HG03280 (cell line): ENCODE measurements at regions not wholly inside any gene's neighbourhood (a gene's known extent, or its start where the extent isn't known, plus 50 kb on each side); places are given as distances from the start of the nearest gene placed in this dataset.
"Not testable (repeated sequence)": the region's sequence is repeated elsewhere in the genome, so short reads cannot be mapped to it uniquely, and the experiment has no call there.

Experiments
- ATAC-seq: cut with Tn5 transposase; IDR thresholded peaks from one replicate; pipeline ENCODE4 v1.9.1; 2021; ENCODE audit warnings: mild to moderate bottlenecking, moderate library complexity; ENCODE audit not compliant: unreplicated experiment

- ATAC-seq = no peak
These were observed 50.4 kb upstream of the CECR2 start for GRCh38 chr22:17318817-17319216.

GRCh38 chr22:17315310-17315709, 54.0 kb upstream of the CECR2 start:
- ATAC-seq = no peak

- ATAC-seq = no peak
These were observed 54.8 kb upstream of the CECR2 start for GRCh38 chr22:17314487-17314886.

- no peak for ATAC-seq
These were observed 55.6 kb upstream of the CECR2 start for GRCh38 chr22:17313626-17314025.

- no peak for ATAC-seq
These were observed 61.7 kb upstream of the CECR2 start for GRCh38 chr22:17307566-17307965.

- no peak for ATAC-seq
These were observed 64.2 kb upstream of the CECR2 start for GRCh38 chr22:17305076-17305475.

- peak; percentile 76 for ATAC-seq
These were observed 65.2 kb upstream of the CECR2 start for GRCh38 chr22:17303840-17304779.

GRCh38 chr22:17303441-17303839, 65.8 kb upstream of the CECR2 start:
- ATAC-seq = no peak

GRCh38 chr22:17302616-17303015, 66.6 kb upstream of the CECR2 start:
- ATAC-seq = no peak

- ATAC-seq = no peak
These were observed 68.3 kb upstream of the CECR2 start for GRCh38 chr22:17300926-17301325.

- ATAC-seq = not testable (repeated sequence)
These were observed 70.3 kb upstream of the CECR2 start for GRCh38 chr22:17298805-17299502.

- no peak for ATAC-seq
These were observed 66.4 kb upstream of the ADA2 start for GRCh38 chr22:17285656-17286055.

- no peak for ATAC-seq
These were observed 65.7 kb upstream of the ADA2 start for GRCh38 chr22:17284888-17285287.

GRCh38 chr22:17284466-17284865, 65.2 kb upstream of the ADA2 start:
- ATAC-seq = no peak

- ATAC-seq = not testable (repeated sequence)
These were observed 64.6 kb upstream of the ADA2 start for GRCh38 chr22:17283865-17284264.

- ATAC-seq = no peak
These were observed 64.2 kb upstream of the ADA2 start for GRCh38 chr22:17283423-17283822.

- ATAC-seq = no peak
These were observed 62.2 kb upstream of the ADA2 start for GRCh38 chr22:17281440-17281841.

GRCh38 chr22:17281026-17281425, 61.8 kb upstream of the ADA2 start:
- no peak for ATAC-seq

- ATAC-seq = no peak
These were observed 53.3 kb upstream of the ADA2 start for GRCh38 chr22:17272511-17272991.

- ATAC-seq = no peak
These were observed 52.6 kb upstream of the ADA2 start for GRCh38 chr22:17271711-17272451.

GRCh38 chr22:17269607-17270261, 50.5 kb upstream of the ADA2 start:
- ATAC-seq = no peak
